ENCODE measurements at regions not wholly inside any gene's neighbourhood (a gene's known extent, or its start where the extent isn't known, plus 50 kb on each side); places are given as distances from the start of the nearest gene placed in this dataset.

DNA sequence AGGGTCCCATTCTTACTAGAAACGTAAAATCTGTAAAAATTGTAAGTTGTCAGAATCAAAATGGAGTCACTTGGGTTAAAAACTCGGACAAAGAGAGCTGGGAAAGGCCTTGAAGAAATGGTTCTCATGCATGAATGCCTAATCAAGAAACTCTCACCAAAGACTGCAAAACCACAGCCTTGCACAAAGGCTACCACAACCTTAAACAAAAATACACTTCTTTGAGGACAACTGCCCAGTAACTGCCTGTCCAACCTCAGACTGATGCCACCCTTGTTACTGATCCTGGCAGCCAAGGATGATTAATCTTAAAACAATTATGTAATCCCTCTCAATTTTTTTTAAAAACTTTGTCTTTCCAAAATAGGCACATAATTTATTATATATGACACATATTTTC, 299.3 kb downstream of the CCDC85A start:
- no peak overlapping the region for H3K4me3 ChIP-seq (ENCODE audit: low read length)
- Mint-ChIP-seq H3K4me3 (no peak overlapping the region), H3K4me1 (no peaks in the 10 kb centered on the region), H3K9me3 (peaks cover 0 to 18% (median 7%) of the 10 kb centered on the region in 5 donors), H3K27ac (no peak overlapping the region), H3K27me3 (no peaks in the 10 kb centered on the region), H3K36me3 (no peaks in the 10 kb centered on the region)
- H3K9me3 ChIP-seq (ENCODE audit: low read length), result no peaks in the 10 kb centered on the region
- H3K36me3 ChIP-seq (ENCODE audit: insufficient read depth, low read length), result no peaks in the 10 kb centered on the region
- H3K4me1 ChIP-seq (ENCODE audit: insufficient read depth, low read length), result no peaks in the 10 kb centered on the region
- no peaks in the 10 kb centered on the region for H3K27me3 ChIP-seq (ENCODE audit: insufficient read depth, low read length, poor library complexity, severe bottlenecking)
- CTCF ChIA-PET, result no interaction called here
- DNase-seq, result no peak
- H3K27ac ChIP-seq (ENCODE audit: low read depth, low read length), result no peak overlapping the region
- POLR2A ChIA-PET, result no interaction called here

GRCh38 chr2:56484906-56485305, 301.1 kb downstream of the CCDC85A start:
- ChIA-PET POLR2A (no interaction called here), CTCF (no interaction called here)
- H3K27me3 ChIP-seq (ENCODE audit: insufficient read depth, low read length, poor library complexity, severe bottlenecking), result no peaks in the 10 kb centered on the region
- H3K36me3 ChIP-seq (ENCODE audit: insufficient read depth, low read length), result no peaks in the 10 kb centered on the region
- no peaks in the 10 kb centered on the region for H3K9me3 ChIP-seq (ENCODE audit: low read length)
- H3K4me3 Mint-ChIP-seq, result no peak overlapping the region
- H3K4me1 Mint-ChIP-seq, result no peaks in the 10 kb centered on the region
- no peak overlapping the region for H3K27ac ChIP-seq (ENCODE audit: low read depth, low read length)
- H3K27me3 Mint-ChIP-seq, result no peaks in the 10 kb centered on the region
- H3K4me3 ChIP-seq (ENCODE audit: low read length), result no peak overlapping the region
- H3K36me3 Mint-ChIP-seq, result no peaks in the 10 kb centered on the region
- H3K4me1 ChIP-seq (ENCODE audit: insufficient read depth, low read length), result no peaks in the 10 kb centered on the region
- peaks cover 0 to 25% (median 7%) of the 10 kb centered on the region in 5 donors for H3K9me3 Mint-ChIP-seq
- no peak for DNase-seq
- H3K27ac Mint-ChIP-seq, result no peak overlapping the region

GRCh38 chr2:56500317-56500716, 316.5 kb downstream of the CCDC85A start:
- Mint-ChIP-seq H3K36me3 (no peaks in the 10 kb centered on the region), H3K9me3 (peaks cover 2 to 22% (median 10%) of the 10 kb centered on the region in 5 donors), H3K27me3 (no peaks in the 10 kb centered on the region), H3K4me1 (no peaks in the 10 kb centered on the region), H3K27ac (no peak overlapping the region), H3K4me3 (no peak overlapping the region)
- no peak overlapping the region for H3K27ac ChIP-seq (ENCODE audit: low read depth, low read length)
- no peaks in the 10 kb centered on the region for H3K36me3 ChIP-seq (ENCODE audit: insufficient read depth, low read length)
- H3K27me3 ChIP-seq (ENCODE audit: insufficient read depth, low read length, poor library complexity, severe bottlenecking), result no peaks in the 10 kb centered on the region
- ChIA-PET POLR2A (no interaction called here), CTCF (no interaction called here)
- H3K9me3 ChIP-seq (ENCODE audit: low read length), result no peaks in the 10 kb centered on the region
- H3K4me3 ChIP-seq (ENCODE audit: low read length), result no peak overlapping the region
- no peak for DNase-seq
- no peaks in the 10 kb centered on the region for H3K4me1 ChIP-seq (ENCODE audit: insufficient read depth, low read length)

DNA sequence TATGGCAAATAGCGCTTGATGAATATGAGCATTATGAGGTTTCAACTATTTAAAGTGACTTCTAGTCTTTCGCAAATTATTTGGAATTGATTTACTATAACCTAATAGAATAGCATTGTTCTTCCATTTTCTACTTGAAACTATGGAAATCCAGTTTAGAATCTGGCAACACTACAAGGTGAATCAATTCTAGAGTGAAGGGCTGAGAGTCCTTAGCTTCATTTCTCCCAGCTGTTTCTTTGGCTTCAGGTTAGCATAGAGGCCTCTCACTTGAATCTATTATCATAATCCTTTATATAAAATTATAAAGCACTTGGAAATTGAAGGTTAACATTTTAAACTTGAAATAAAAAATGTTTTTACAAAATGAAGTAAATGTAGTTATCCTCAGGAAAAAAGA, 318.8 kb downstream of the CCDC85A start:
- no peak for DNase-seq
- H3K36me3 Mint-ChIP-seq, result no peaks in the 10 kb centered on the region
- no peak overlapping the region for H3K27ac Mint-ChIP-seq
- no peaks in the 10 kb centered on the region for H3K4me1 Mint-ChIP-seq
- Histone ChIP-seq H3K36me3 (ENCODE audit: insufficient read depth, low read length) (no peaks in the 10 kb centered on the region), H3K9me3 (ENCODE audit: low read length) (no peaks in the 10 kb centered on the region), H3K27ac (ENCODE audit: low read depth, low read length) (no peak overlapping the region), H3K27me3 (ENCODE audit: insufficient read depth, low read length, poor library complexity, severe bottlenecking) (no peaks in the 10 kb centered on the region), H3K4me1 (ENCODE audit: insufficient read depth, low read length) (no peaks in the 10 kb centered on the region), H3K4me3 (ENCODE audit: low read length) (no peak overlapping the region)
- H3K9me3 Mint-ChIP-seq, result peaks cover 4 to 21% (median 7%) of the 10 kb centered on the region in 5 donors
- H3K27me3 Mint-ChIP-seq, result no peaks in the 10 kb centered on the region
- CTCF ChIA-PET, result no interaction called here
- no peak overlapping the region for H3K4me3 Mint-ChIP-seq
- POLR2A ChIA-PET, result no interaction called here

DNA sequence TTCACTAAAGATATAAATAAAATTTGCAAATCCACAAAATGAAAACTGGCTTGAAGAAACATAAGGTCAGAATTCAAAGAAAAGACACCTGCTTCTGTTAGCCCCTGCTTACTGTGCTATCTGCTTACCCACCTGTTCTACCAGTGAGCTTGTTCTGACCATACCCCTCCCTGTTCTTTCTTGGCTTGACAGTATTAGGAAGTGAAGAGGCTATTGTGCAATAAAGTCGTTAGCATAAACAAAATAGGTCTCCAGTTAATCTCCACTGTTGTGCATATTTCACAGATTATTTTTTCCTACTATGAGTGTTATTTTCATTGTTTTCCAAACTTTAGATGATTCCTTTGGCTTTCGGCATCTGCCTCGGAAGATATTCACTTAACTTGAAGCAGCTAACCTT, 322.1 kb downstream of the CCDC85A start:
- no peak overlapping the region for H3K4me3 Mint-ChIP-seq
- no peak for DNase-seq
- no peak overlapping the region for H3K27ac ChIP-seq (ENCODE audit: low read depth, low read length)
- H3K27me3 ChIP-seq (ENCODE audit: insufficient read depth, low read length, poor library complexity, severe bottlenecking), result no peaks in the 10 kb centered on the region
- H3K27ac Mint-ChIP-seq, result no peak overlapping the region
- peaks cover 4 to 21% (median 7%) of the 10 kb centered on the region in 5 donors for H3K9me3 Mint-ChIP-seq
- no peaks in the 10 kb centered on the region for H3K27me3 Mint-ChIP-seq
- H3K9me3 ChIP-seq (ENCODE audit: low read length), result no peaks in the 10 kb centered on the region
- H3K36me3 ChIP-seq (ENCODE audit: insufficient read depth, low read length), result no peaks in the 10 kb centered on the region
- no peaks in the 10 kb centered on the region for H3K4me1 ChIP-seq (ENCODE audit: insufficient read depth, low read length)
- CTCF ChIA-PET, result no interaction called here
- no peaks in the 10 kb centered on the region for H3K36me3 Mint-ChIP-seq
- no peak overlapping the region for H3K4me3 ChIP-seq (ENCODE audit: low read length)
- H3K4me1 Mint-ChIP-seq, result no peaks in the 10 kb centered on the region
- POLR2A ChIA-PET, result no interaction called here

DNA sequence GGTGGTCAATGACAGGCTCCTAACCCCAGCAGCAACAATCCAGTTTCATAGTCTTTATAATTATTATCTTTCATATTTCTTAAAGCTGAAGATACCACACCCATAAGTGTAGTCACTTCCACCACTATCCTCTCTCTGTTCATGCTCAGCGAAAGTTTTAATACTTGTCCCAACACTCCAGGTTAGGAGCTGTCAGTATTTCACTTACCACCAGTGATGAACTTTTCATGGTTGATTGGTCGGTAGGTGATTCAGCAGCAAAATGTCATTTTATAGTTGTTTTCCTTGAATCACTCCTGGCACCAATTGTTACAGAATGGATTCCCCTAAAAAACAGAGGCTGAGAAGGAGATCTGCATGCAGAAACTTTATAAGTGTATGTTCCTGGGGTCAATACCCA, 324.9 kb downstream of the CCDC85A start:
- no peak for DNase-seq
- Mint-ChIP-seq H3K36me3 (no peaks in the 10 kb centered on the region), H3K27ac (no peak overlapping the region), H3K4me1 (no peaks in the 10 kb centered on the region), H3K4me3 (no peak overlapping the region), H3K9me3 (peaks cover 6 to 33% (median 7%) of the 10 kb centered on the region in 5 donors), H3K27me3 (no peaks in the 10 kb centered on the region)
- no peaks in the 10 kb centered on the region for H3K36me3 ChIP-seq (ENCODE audit: insufficient read depth, low read length)
- ChIA-PET POLR2A (no interaction called here), CTCF (no interaction called here)
- no peaks in the 10 kb centered on the region for H3K27me3 ChIP-seq (ENCODE audit: insufficient read depth, low read length, poor library complexity, severe bottlenecking)
- H3K4me3 ChIP-seq (ENCODE audit: low read length), result no peak overlapping the region
- no peaks in the 10 kb centered on the region for H3K9me3 ChIP-seq (ENCODE audit: low read length)
- no peak overlapping the region for H3K27ac ChIP-seq (ENCODE audit: low read depth, low read length)
- H3K4me1 ChIP-seq (ENCODE audit: insufficient read depth, low read length), result no peaks in the 10 kb centered on the region

GRCh38 chr2:56510610-56511009, 326.8 kb downstream of the CCDC85A start:
- Histone ChIP-seq H3K27me3 (ENCODE audit: insufficient read depth, low read length, poor library complexity, severe bottlenecking) (no peaks in the 10 kb centered on the region), H3K36me3 (ENCODE audit: insufficient read depth, low read length) (no peaks in the 10 kb centered on the region), H3K27ac (ENCODE audit: low read depth, low read length) (no peak overlapping the region), H3K4me1 (ENCODE audit: insufficient read depth, low read length) (no peaks in the 10 kb centered on the region), H3K4me3 (ENCODE audit: low read length) (no peak overlapping the region), H3K9me3 (ENCODE audit: low read length) (no peaks in the 10 kb centered on the region)
- no peak overlapping the region for H3K27ac Mint-ChIP-seq
- H3K9me3 Mint-ChIP-seq, result peaks cover 5 to 30% (median 7%) of the 10 kb centered on the region in 5 donors
- no peaks in the 10 kb centered on the region for H3K4me1 Mint-ChIP-seq
- ChIA-PET POLR2A (no interaction called here), CTCF (no interaction called here)
- no peak for DNase-seq
- no peaks in the 10 kb centered on the region for H3K27me3 Mint-ChIP-seq
- no peaks in the 10 kb centered on the region for H3K36me3 Mint-ChIP-seq
- no peak overlapping the region for H3K4me3 Mint-ChIP-seq

DNA sequence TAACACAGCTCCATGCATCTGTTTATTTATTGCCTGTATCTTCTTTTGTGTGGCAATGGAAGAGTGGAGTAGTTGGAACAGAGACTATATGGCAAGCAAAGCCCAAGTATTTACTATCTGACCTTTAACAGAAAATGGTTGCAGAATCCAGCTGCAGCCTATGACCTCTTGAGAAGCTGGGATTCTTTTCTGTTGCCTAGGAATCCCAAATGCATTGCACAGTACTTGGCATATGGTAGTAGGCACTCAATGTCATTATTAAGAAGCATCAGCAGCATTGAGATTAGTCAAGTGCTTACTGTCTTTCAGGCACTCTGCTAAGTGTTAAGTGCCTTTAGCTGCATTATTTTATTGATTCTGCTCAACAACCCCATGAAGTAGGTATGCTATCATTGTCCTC, 331.6 kb downstream of the CCDC85A start:
- CTCF ChIA-PET, result no interaction called here
- no peaks in the 10 kb centered on the region for H3K36me3 Mint-ChIP-seq
- H3K27ac ChIP-seq (ENCODE audit: low read depth, low read length), result no peak overlapping the region
- H3K4me1 Mint-ChIP-seq, result no peaks in the 10 kb centered on the region
- H3K4me1 ChIP-seq (ENCODE audit: insufficient read depth, low read length), result no peaks in the 10 kb centered on the region
- H3K27me3 Mint-ChIP-seq, result no peaks in the 10 kb centered on the region
- H3K27me3 ChIP-seq (ENCODE audit: insufficient read depth, low read length, poor library complexity, severe bottlenecking), result no peaks in the 10 kb centered on the region
- H3K36me3 ChIP-seq (ENCODE audit: insufficient read depth, low read length), result no peaks in the 10 kb centered on the region
- H3K9me3 ChIP-seq (ENCODE audit: low read length), result no peaks in the 10 kb centered on the region
- H3K4me3 Mint-ChIP-seq, result no peak overlapping the region
- no peak overlapping the region for H3K27ac Mint-ChIP-seq
- H3K4me3 ChIP-seq (ENCODE audit: low read length), result no peak overlapping the region
- DNase-seq, result no peak
- POLR2A ChIA-PET, result no interaction called here
- peaks cover 0 to 30% (median 5%) of the 10 kb centered on the region in 5 donors for H3K9me3 Mint-ChIP-seq

DNA sequence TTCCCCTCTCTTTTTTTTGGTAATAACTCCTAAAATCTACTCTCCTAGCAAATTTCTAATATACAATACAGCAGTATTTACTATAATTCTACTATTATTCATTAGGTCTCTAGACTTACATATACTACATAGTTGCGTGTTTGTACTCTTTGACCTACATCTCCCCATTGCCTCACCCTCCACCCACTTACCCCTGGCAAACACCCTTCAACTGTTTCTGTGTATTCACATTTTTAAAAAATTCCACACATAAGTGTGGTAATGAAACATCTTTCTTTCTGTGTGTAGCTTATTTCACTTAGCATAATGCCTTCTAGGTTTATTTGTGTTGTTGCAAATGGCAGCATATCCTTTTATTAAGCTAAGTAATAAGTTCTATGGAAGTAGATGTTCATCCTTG, 336.0 kb downstream of the CCDC85A start:
- H3K4me1 ChIP-seq (ENCODE audit: insufficient read depth, low read length), result no peaks in the 10 kb centered on the region
- Mint-ChIP-seq H3K4me3 (no peak overlapping the region), H3K27ac (no peak overlapping the region), H3K4me1 (no peaks in the 10 kb centered on the region), H3K36me3 (no peaks in the 10 kb centered on the region), H3K9me3 (peaks cover 0 to 19% (median 2%) of the 10 kb centered on the region in 5 donors), H3K27me3 (peaks cover 0 to 2% of the 10 kb centered on the region in 2 donors)
- ChIA-PET CTCF (no interaction called here), POLR2A (no interaction called here)
- no peaks in the 10 kb centered on the region for H3K9me3 ChIP-seq (ENCODE audit: low read length)
- no peaks in the 10 kb centered on the region for H3K27me3 ChIP-seq (ENCODE audit: insufficient read depth, low read length, poor library complexity, severe bottlenecking)
- H3K36me3 ChIP-seq (ENCODE audit: insufficient read depth, low read length), result no peaks in the 10 kb centered on the region
- H3K4me3 ChIP-seq (ENCODE audit: low read length), result no peak overlapping the region
- DNase-seq, result no peak
- H3K27ac ChIP-seq (ENCODE audit: low read depth, low read length), result no peak overlapping the region

All from CD8-positive, alpha-beta memory T cell (primary cell).